DOHH2 (cell line): ENCODE measurements at regions not wholly inside any gene's neighbourhood (a gene's known extent, or its start where the extent isn't known, plus 50 kb on each side); places are given as distances from the start of the nearest gene placed in this dataset.

Source experiments
- H3F3A ChIP-seq: fragments of 200-600 bp; sonication (generic), shearing (Covaris generic); 2 replicates; pipeline ENCODE4 v1.6.0; 2016; ENCODE audit warnings: antibody characterized with exemption, mild to moderate bottlenecking; ENCODE audit not compliant: control insufficient read depth, insufficient read depth
- H3K27ac ChIP-seq: fragments of 200-600 bp; sonication (generic); 2 replicates; pipeline ENCODE4 v1.5.1; 2014; ENCODE audit warnings: low read depth, mild to moderate bottlenecking, low read length, moderate library complexity
- H3K27me3 ChIP-seq: fragments of 200-600 bp; sonication (generic); 2 replicates; pipeline ENCODE4 v1.6.1; 2014; ENCODE audit warnings: mild to moderate bottlenecking, low read length, mixed read lengths; ENCODE audit not compliant: control insufficient read depth
- H3K36me3 ChIP-seq: fragments of 200-600 bp; sonication (generic); 2 replicates; pipeline ENCODE4 v1.6.1; 2014; ENCODE audit warnings: mild to moderate bottlenecking, low read length, moderate library complexity, mixed read lengths; ENCODE audit not compliant: control insufficient read depth
- H3K4me1 ChIP-seq: fragments of 200-600 bp; sonication (generic); 2 replicates; pipeline ENCODE4 v1.6.1; 2014; ENCODE audit warnings: mild to moderate bottlenecking, low read length, mixed read lengths; ENCODE audit not compliant: control insufficient read depth
- H3K4me2 ChIP-seq: fragments of 200-600 bp; sonication (generic); 2 replicates; pipeline ENCODE4 v1.6.0; 2014; ENCODE audit warnings: mild to moderate bottlenecking, low read length, moderate library complexity
- H3K4me3 ChIP-seq: fragments of 200-600 bp; sonication (generic); 2 replicates; pipeline ENCODE4 v1.5.1; 2014; ENCODE audit warnings: mild to moderate bottlenecking, low read length, mixed read lengths
- H3K79me2 ChIP-seq: fragments of 200-600 bp; sonication (generic); 2 replicates; pipeline ENCODE4 v1.6.1; 2014; ENCODE audit warnings: mild to moderate bottlenecking, low read length, mixed read lengths; ENCODE audit not compliant: control insufficient read depth
- H3K9me2 ChIP-seq: fragments of 200-600 bp; sonication (generic); replicated peaks from 2 replicates; pipeline ENCODE4 v1.6.1; 2014; ENCODE audit warnings: mild to moderate bottlenecking, low read length, mixed read lengths; ENCODE audit not compliant: control insufficient read depth
- H3K9me3 ChIP-seq: fragments of 200-600 bp; sonication (generic); 2 replicates; pipeline ENCODE4 v1.6.1; 2014; ENCODE audit warnings: antibody characterized with exemption, low read length, mixed read lengths; ENCODE audit not compliant: control insufficient read depth, insufficient read depth
- H4K20me1 ChIP-seq: fragments of 200-600 bp; sonication (generic); 2 replicates; pipeline ENCODE4 v1.6.0; 2014; ENCODE audit warnings: low read depth, mild to moderate bottlenecking, antibody characterized with exemption, low read length, moderate library complexity; ENCODE audit not compliant: control insufficient read depth, insufficient read depth
- EZH2phosphoT487 ChIP-seq: fragments of 200-600 bp; sonication (generic); IDR thresholded peaks from 2 replicates; pipeline ENCODE4 v1.6.1; 2017; ENCODE audit warnings: borderline replicate concordance, mild to moderate bottlenecking, antibody characterized with exemption, low read length, moderate library complexity, mixed read lengths
- TF ChIP-seq, protein P1 (sequence below): fragments of 200-600 bp; sonication (generic); IDR thresholded peaks from one replicate; pipeline ENCODE4 v1.5.1; 2014; ENCODE audit warnings: antibody characterized with exemption, mild to moderate bottlenecking, low read depth, low read length; ENCODE audit not compliant: poor library complexity, severe bottlenecking

DNA sequence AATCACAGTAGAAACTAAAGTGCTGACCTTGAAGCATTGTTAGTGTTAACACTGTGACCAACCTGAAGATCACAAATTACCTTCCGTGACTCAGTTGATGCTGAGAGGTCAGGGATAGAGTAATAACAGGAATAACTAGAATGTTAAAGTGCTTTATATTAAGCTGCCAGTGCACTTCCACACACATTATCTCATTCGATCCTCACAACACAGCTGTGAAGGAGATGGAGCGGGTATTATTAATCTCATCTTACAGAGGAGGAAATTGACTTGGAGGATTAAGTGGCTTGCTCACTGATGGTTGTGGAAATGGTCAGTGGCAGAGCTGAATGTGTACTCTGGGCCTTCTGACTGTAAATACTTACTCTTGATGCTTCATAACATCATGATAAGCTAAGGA is 252.5 kb upstream of the DMRT1 start:
- Histone ChIP-seq H3K4me2 (peak overlapping the region; percentile 39), H3K9me3 (no peaks in the 10 kb centered on the region), H3K9me2 (no peaks in the 10 kb centered on the region), H3K36me3 (peaks cover 36% of the 10 kb centered on the region), H3K4me3 (no peak overlapping the region), H3K4me1 (peaks cover 57% of the 10 kb centered on the region), H3F3A (0 out of 2 replicates have a peak, but pooled peaks cover 4% of the 10 kb centered on the region), H3K79me2 (peaks cover 99% of the 10 kb centered on the region), H4K20me1 (no peaks in the 10 kb centered on the region), H3K27ac (peak overlapping the region; percentile 7; the same call in 1 of the 2 replicates), H3K27me3 (no peaks in the 10 kb centered on the region)
- TF ChIP-seq, protein P1, sequence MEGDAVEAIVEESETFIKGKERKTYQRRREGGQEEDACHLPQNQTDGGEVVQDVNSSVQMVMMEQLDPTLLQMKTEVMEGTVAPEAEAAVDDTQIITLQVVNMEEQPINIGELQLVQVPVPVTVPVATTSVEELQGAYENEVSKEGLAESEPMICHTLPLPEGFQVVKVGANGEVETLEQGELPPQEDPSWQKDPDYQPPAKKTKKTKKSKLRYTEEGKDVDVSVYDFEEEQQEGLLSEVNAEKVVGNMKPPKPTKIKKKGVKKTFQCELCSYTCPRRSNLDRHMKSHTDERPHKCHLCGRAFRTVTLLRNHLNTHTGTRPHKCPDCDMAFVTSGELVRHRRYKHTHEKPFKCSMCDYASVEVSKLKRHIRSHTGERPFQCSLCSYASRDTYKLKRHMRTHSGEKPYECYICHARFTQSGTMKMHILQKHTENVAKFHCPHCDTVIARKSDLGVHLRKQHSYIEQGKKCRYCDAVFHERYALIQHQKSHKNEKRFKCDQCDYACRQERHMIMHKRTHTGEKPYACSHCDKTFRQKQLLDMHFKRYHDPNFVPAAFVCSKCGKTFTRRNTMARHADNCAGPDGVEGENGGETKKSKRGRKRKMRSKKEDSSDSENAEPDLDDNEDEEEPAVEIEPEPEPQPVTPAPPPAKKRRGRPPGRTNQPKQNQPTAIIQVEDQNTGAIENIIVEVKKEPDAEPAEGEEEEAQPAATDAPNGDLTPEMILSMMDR: no peak
- no peak for TF ChIP-seq EZH2phosphoT487

DNA sequence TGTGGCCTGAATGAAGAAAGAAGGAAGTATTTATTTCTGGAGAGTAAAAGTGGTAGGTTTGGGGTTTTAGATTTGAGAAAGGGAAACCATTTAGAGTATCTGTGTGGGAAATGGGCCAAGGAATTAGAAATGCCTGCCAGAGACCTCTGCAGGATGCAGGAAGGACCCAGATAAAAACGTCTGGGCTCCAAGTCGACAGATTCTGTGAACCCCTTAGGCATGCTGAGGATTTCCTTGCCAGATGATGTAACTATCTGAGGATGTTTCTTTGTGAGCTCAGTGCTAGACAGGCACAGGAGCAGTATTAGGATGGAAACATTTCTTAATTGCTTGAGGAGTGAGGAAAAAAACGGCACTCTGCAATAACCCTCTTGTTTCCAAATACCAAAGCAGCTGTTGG is 251.8 kb upstream of the DMRT1 start:
- Histone ChIP-seq H3K4me1 (peaks cover 54% of the 10 kb centered on the region), H3K9me3 (no peaks in the 10 kb centered on the region), H3K27me3 (no peaks in the 10 kb centered on the region), H3K27ac (no peak overlapping the region; the same call in 1 of the 2 replicates), H3K36me3 (peaks cover 35% of the 10 kb centered on the region), H3K79me2 (peaks cover 96% of the 10 kb centered on the region), H3K4me2 (peak overlapping the region; percentile 39), H3K4me3 (no peak overlapping the region), H3K9me2 (no peaks in the 10 kb centered on the region), H3F3A (0 out of 2 replicates have a peak, but pooled peaks cover 4% of the 10 kb centered on the region), H4K20me1 (no peaks in the 10 kb centered on the region)
- no peak for TF ChIP-seq EZH2phosphoT487
- TF ChIP-seq, protein P1: no peak

DNA sequence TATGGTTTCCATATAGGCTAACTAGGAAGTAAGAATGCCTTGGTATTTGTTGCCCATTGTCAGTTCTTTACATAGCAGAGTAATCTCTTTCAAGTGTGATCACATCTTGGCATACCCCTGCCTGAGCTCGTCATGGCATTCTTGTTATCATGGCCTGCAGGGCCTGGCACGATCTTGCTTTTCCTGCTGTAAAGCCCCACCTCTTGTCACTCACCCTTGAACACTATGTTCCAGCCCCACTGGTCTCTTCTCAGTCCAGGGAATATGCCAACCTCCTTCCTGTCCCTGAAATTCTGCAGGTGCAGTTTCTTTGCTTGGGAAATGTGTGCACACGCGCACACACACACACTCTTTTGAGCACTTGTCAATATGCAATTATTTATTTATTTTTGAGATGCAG is 250.2 kb upstream of the DMRT1 start:
- no peaks in the 10 kb centered on the region for H3K9me3 ChIP-seq
- 0 out of 2 replicates have a peak, but pooled peaks cover 4% of the 10 kb centered on the region for H3F3A ChIP-seq
- peaks cover 96% of the 10 kb centered on the region for H3K79me2 ChIP-seq
- H3K4me3 ChIP-seq: no peak overlapping the region
- no peak overlapping the region for H3K4me2 ChIP-seq
- H3K4me1 ChIP-seq: peaks cover 38% of the 10 kb centered on the region
- H4K20me1 ChIP-seq: no peaks in the 10 kb centered on the region
- peaks cover 39% of the 10 kb centered on the region for H3K36me3 ChIP-seq
- H3K27ac ChIP-seq: no peak overlapping the region
- H3K9me2 ChIP-seq: no peaks in the 10 kb centered on the region
- TF ChIP-seq, protein P1: no peak
- no peak for TF ChIP-seq EZH2phosphoT487
- no peaks in the 10 kb centered on the region for H3K27me3 ChIP-seq
